HG03571 (cell line): ENCODE measurements at regions not wholly inside any gene's neighbourhood (a gene's known extent, or its start where the extent isn't known, plus 50 kb on each side); places are given as distances from the start of the nearest gene placed in this dataset.
"Not testable (repeated sequence)": the region's sequence is repeated elsewhere in the genome, so short reads cannot be mapped to it uniquely, and the experiment has no call there.

ENCODE experiments used
- ATAC-seq: cut with Tn5 transposase; IDR thresholded peaks from one replicate; pipeline ENCODE4 v1.9.1; 2021; ENCODE audit not compliant: unreplicated experiment

GRCh38 chr6:126202707-126203106 lies 137.2 kb upstream of the CENPW start:
- ATAC-seq = no peak

- no peak for ATAC-seq
Observed at GRCh38 chr6:126204126-126204525, 135.8 kb upstream of the CENPW start.

DNA sequence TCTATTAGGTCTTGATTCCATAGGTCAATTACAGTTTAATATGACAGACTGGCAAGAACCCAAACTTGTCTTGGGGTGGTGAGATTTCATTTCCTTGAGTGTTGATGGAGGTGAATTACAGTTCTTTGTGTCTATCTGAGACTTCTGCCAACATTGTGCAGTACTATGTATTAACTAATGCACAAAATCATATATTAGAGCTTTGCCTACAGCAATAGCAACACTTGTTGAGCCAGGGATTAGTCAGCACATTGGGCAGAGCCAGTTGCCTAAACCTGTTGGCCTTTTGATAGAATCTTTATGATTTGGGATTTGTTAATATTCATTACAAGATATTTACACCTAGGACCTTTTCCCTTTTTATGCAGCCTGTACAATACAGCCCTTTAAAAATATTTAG lies 135.3 kb upstream of the CENPW start:
- ATAC-seq = no peak

GRCh38 chr6:126206504-126207246 lies 133.2 kb upstream of the CENPW start:
- ATAC-seq = no peak

DNA sequence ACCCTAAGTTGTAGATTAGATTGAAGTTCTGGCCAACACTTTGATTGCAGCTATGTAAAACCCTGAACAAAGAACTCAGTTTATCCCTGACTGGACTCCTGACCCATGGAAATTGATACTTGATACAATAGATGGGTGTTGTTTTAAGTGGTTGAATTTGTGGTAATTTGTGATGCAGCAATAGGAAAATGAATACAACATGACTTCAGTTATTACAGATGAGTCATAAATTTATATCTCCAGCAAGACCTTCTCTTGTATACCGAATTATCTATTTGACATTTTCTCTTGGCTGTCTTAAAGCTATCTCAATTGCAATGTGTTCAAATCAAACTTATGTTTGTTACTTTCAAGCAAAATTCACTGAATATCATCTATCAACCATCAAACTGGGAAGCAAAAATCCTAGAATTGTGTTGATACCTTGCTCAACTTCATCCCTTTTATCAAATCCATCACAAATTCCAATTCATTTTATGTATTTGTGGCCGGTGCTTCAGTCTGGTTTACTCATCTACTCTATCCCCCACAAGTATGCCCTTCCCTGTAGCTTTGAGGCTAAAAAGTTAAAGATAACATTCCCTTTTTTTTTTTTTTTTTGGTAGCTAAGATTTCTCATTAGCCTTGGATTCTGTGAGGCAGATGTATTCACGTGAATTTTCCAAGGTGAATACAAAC lies 129.4 kb upstream of the CENPW start:
- no peak for ATAC-seq

GRCh38 chr6:126217497-126217896 lies 122.4 kb upstream of the CENPW start:
- no peak for ATAC-seq

DNA sequence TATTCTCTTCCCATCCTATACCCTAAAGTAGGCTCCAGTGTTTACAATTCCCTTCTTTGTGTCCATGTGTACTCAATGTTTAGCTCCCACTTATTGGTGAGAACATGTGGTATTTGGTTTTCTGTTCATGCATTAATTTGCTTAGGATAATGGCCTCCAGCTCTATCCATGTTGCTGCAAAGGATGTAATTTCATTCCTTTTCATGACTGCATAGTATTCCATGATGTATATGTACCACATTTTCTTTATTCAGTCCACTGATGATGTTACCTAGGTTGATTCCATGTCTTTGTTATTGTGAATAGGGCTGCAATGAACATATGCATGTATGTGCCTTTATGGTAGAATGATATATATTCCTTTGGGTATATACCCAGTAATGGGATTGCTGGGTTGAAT lies 119.0 kb upstream of the CENPW start:
- ATAC-seq = not testable (repeated sequence)

DNA sequence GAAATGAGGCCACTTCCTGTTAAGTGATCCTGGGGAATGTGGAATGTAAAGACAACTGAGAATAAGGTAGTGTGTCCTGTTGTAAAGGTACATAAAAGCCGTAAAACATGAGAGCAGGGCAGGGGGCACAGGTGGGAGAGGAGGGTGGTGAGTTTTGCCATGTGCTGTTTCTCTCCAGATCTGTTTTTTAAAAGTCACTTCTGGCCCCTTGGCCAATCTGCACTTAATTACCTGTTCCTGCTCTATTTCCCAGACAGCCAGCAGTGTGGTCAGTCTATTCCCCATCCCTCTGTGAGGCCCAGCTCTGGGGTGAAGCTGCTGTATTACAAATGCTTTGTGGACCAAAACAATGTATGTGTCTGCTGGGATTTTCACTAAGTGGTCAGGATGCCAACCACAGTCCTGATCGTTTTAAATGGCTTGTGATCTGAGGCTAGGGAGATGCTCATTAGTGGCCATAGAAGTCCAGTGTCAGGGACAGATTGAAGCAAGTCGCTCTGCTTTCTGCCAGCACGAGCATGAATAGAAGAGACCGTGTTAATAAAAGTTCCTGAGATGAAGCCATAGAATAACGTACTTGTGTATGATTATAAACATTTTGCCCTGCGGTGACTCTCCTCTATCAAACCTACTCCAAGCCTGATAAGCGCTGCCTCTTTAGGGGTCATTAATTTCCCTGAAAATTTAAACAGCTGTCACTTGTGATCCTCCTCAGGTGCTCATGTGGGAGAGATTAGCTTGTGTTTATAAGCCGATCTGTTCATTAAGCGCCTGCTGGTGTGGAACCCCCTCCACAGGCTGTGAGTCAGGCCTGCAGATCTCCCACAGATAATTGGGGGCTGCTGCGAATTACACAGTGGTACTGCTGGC lies 111.8 kb upstream of the CENPW start:
- ATAC-seq = no peak

GRCh38 chr6:126232671-126233070 lies 107.2 kb upstream of the CENPW start:
- ATAC-seq = no peak

DNA sequence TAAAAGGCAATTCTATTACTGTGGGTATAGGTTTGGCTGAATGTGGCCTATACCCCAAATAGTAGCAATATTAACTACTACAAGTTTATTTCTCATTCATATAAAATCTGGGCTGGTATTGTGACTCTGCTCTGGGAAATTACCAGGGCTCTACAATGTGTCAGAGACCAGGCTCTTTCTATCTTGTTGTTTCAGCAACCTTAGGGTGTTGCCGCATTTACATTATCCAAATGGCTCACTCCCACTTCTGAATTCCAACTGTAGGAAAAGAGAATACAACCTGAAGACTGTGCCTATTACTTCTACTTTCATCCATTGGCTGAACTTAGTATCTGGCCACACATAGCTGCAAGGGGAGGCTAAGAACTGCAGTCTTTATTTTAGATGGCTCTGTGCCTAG lies 106.7 kb upstream of the CENPW start:
- no peak for ATAC-seq

- no peak for ATAC-seq
Observed at GRCh38 chr6:126235363-126235762, 104.6 kb upstream of the CENPW start.

DNA sequence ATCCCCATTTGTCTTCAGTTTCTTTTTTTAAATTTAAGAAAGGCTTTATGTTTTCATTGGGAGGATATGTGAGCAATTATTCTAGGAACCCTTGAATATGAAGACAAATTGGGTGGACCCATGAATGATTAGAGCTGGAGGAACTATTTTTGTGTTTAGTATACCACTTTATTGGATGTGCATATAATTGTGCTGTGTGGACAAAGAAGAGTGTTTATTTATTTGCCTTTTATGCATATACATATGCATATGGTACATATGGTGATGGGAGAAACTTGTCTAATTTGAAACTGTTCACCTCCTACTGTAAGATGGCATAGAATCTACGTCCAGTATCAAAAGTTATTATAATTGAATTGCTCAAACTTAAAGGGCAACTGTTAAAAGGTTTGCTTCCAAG lies 94.8 kb upstream of the CENPW start:
- no peak for ATAC-seq

DNA sequence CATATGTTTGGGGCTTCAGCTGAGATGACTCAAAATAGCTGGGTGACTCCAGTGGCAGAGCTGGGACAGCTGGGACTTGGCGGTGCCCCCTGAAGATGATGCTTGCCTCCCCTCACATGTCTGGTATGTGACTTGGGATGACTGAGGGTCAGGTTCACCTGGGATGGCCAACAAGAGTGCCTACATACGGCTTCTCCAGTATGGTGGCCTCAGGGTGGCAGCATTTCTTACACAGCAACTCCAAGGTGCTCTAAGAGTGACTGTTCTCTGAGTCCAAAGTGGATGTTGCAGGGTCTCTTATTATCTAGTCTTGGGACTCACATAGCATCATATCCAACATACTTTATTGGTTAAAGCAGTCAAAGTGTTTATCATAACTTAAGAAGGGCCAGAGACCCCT lies 87.8 kb upstream of the CENPW start:
- ATAC-seq = no peak

DNA sequence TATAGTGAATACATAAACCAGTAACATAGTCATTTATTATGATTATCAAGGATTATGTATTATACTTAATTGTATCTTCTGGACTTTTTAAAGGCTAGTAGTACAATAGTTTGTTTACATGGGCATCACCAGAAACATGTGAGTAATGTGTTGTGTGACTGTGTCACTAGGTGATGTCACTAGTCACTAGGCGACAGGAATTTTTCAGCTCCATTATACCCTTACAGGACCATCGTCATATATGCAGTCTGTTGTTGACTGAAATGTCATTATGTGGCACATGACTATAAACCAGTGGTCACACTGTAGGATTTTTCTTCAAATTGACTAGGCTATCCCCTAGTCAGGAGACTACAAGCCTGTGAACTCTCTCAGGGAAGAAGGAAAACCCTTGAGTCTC lies 86.5 kb upstream of the CENPW start:
- ATAC-seq = no peak

- ATAC-seq = no peak
Observed at GRCh38 chr6:126258150-126258549, 81.8 kb upstream of the CENPW start.

- no peak for ATAC-seq
Observed at GRCh38 chr6:126261792-126262421, 78.0 kb upstream of the CENPW start.

- no peak for ATAC-seq
Observed at GRCh38 chr6:126264265-126264664, 75.7 kb upstream of the CENPW start.

DNA sequence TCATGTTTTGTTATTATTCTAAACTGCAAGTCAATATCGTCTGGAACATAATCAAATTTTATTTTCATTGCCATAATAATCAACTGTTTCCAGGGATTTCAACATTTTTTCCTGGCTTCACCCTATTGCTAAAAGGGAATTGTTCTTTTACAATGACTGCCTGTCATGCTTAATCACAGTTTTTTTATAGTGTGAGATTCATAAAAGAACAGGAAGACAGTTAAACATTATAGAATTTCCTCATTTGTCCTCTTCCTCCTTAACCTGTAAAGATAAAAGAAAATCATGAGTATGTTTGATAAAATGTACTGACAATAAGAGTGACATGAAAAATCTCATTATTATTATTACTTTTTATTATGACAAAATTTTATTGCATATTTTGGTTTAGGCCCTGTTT lies 73.3 kb upstream of the CENPW start:
- no peak for ATAC-seq

- no peak for ATAC-seq
Observed at GRCh38 chr6:126267626-126268025, 72.3 kb upstream of the CENPW start.

GRCh38 chr6:126268092-126268491 lies 71.8 kb upstream of the CENPW start:
- no peak for ATAC-seq

DNA sequence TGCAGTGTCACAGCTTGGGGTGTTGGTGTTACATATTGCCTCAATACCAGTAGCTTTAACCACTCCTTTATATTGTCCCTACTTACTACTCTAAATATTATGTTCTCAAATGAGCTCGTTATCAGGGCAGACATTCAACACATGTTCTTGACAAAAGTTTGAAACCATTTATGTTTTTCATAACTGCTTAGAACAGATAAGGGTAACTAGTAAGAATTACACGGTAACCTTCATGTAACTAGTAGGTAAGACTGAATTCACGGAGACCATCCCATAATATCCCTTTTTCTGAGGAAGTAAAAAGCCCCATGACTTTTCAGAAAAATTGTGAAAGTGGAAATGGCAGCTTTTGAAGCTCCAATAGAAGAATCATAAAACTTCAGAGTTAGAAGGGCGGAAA lies 59.6 kb upstream of the CENPW start:
- no peak for ATAC-seq
